Stimulated activated naive CD8-positive, alpha-beta T cell treated with anti-CD3 and anti-CD28 coated beads, Interleukin-15, amount 100 ng/mL, for 72 hours (primary cell): ENCODE measurements at regions not wholly inside any gene's neighbourhood (a gene's known extent, or its start where the extent isn't known, plus 50 kb on each side); places are given as distances from the start of the nearest gene placed in this dataset.
"Not testable (repeated sequence)": the region's sequence is repeated elsewhere in the genome, so short reads cannot be mapped to it uniquely, and the experiment has no call there.

Source experiments
- ATAC-seq: fragments of 150-1000 bp; cut with Tn5 transposase; 2 replicates; pipeline ENCODE4 v1.10.0; 2021; ENCODE audit warnings: mild to moderate bottlenecking, moderate library complexity
- DNase-seq, 2 donors: peaks; one replicate each; pipeline ENCODE4 v3.0.0; 2021 to 2022
- H3K27ac Mint-ChIP-seq, 2 donors: one replicate each; pipeline ENCODE4 v1.8.0; 2022; ENCODE audit warnings: mild to moderate bottlenecking in 2 of 2, mixed read lengths in 2 of 2, moderate library complexity in 2 of 2
- H3K27me3 Mint-ChIP-seq: one replicate; pipeline ENCODE4 v1.8.0; 2022; ENCODE audit warnings: mixed read lengths
- H3K4me1 Mint-ChIP-seq: one replicate; pipeline ENCODE4 v1.8.0; 2022; ENCODE audit warnings: mild to moderate bottlenecking, mixed read lengths
- H3K4me3 Mint-ChIP-seq, 2 donors: one replicate each; pipeline ENCODE4 v1.8.0; 2022; ENCODE audit warnings: mild to moderate bottlenecking in 2 of 2, mixed read lengths in 2 of 2, moderate library complexity in 1 of 2
- H3K9me3 Mint-ChIP-seq, 2 donors: one replicate each; pipeline ENCODE4 v1.8.0; 2022; ENCODE audit warnings: mixed read lengths in 2 of 2

- ATAC-seq, result no peak
- Mint-ChIP-seq H3K27me3 (peaks cover 8% of the 10 kb centered on the region), H3K27ac (no peak overlapping the region)
Measured at GRCh38 chr16:25586826-25587225, 104.9 kb upstream of the HS3ST4 start.

GRCh38 chr16:25585526-25585925 is 106.2 kb upstream of the HS3ST4 start:
- H3K9me3 Mint-ChIP-seq, result no peaks in the 10 kb centered on the region
- H3K4me1 Mint-ChIP-seq, result no peaks in the 10 kb centered on the region
- DNase-seq, result no peak
- no peak overlapping the region for H3K4me3 Mint-ChIP-seq
- ATAC-seq, result no peak
- H3K27ac Mint-ChIP-seq, result no peak overlapping the region
- peaks cover 8% of the 10 kb centered on the region for H3K27me3 Mint-ChIP-seq

More at GRCh38 chr16:25586826-25587225, 104.9 kb upstream of the HS3ST4 start:
- no peaks in the 10 kb centered on the region for H3K4me1 Mint-ChIP-seq
- H3K9me3 Mint-ChIP-seq, result no peaks in the 10 kb centered on the region
- DNase-seq, result no peak
- H3K4me3 Mint-ChIP-seq, result no peak overlapping the region

DNA sequence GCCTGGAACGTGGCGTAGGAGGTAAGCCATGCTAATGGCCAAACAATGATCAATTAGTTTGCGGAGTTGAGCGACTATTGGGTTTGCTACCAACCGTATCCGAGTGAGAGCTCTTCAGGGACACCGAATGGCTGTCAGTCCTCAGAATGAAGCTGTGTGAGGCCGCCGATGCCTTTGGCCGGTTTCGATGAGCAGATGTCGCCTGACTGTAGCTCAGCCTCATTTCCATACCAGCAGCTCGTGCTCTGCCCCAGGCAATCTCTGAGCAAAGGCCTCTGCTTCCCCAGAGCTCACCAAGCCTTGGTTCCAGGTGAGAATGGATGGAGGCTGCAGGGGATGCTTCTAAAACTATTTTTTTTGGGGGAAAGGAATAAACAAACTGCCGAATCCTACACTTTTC is 111.7 kb upstream of the HS3ST4 start:
- Mint-ChIP-seq H3K9me3 (no peaks in the 10 kb centered on the region), H3K4me1 (no peaks in the 10 kb centered on the region), H3K27ac (no peak overlapping the region), H3K4me3 (no peak overlapping the region), H3K27me3 (peaks cover 16% of the 10 kb centered on the region)
- ATAC-seq (no peak), DNase-seq (no peak)

DNA sequence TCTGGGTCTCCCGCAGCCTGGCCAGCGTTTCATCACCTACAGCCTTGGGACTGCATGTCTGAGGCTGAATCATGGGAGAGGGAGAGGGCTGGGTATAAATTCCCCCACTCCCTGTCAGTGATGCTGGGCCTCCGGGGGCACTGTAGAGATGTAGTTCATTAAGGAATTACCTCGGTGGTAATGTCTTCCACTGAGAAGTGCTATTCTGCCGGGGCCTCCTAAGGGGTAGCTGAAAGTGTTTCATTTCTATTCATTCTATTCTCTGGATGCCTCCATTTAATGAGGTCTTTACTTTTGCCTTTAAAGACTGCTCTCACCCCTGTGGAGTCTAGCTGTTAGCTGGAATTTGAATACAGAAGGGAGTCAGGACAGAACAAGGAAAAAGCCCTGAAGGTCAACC is 116.4 kb upstream of the HS3ST4 start:
- Mint-ChIP-seq H3K9me3 (no peaks in the 10 kb centered on the region), H3K4me3 (no peak overlapping the region), H3K4me1 (no peaks in the 10 kb centered on the region), H3K27ac (no peak overlapping the region), H3K27me3 (peaks cover 16% of the 10 kb centered on the region)
- DNase-seq (no peak), ATAC-seq (no peak)

- no peaks in the 10 kb centered on the region for H3K4me1 Mint-ChIP-seq
- H3K9me3 Mint-ChIP-seq, result no peaks in the 10 kb centered on the region
- no peak overlapping the region for H3K27ac Mint-ChIP-seq
- DNase-seq (no peak), ATAC-seq (no peak)
- no peak overlapping the region for H3K4me3 Mint-ChIP-seq
- H3K27me3 Mint-ChIP-seq, result peaks cover 8% of the 10 kb centered on the region
Measured at GRCh38 chr16:25571712-25572111, 120.0 kb upstream of the HS3ST4 start.

DNA sequence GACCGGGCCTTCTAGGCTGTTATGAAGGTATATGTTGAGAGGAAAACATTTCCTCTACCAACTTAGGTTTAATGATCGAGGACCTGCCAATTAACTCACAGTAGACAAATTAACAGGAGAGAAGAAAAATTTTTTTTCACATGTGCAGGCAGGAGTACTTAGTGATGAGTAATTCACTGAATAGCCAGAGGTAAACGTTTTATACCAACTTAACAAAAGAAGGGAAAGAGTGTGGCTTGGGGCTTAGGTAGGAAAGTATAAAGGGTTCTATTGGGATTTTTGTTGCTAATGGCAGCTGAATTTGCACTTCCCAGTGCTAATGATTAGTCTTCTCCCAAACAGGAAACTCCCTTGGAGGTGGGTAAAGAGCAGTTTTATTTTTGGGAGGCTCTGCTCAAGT is 121.6 kb upstream of the HS3ST4 start:
- DNase-seq (no peak), ATAC-seq (no peak)
- Mint-ChIP-seq H3K4me1 (no peaks in the 10 kb centered on the region), H3K27ac (no peak overlapping the region), H3K27me3 (no peaks in the 10 kb centered on the region), H3K4me3 (no peak overlapping the region), H3K9me3 (no peaks in the 10 kb centered on the region)

GRCh38 chr16:25568991-25569390 is 122.8 kb upstream of the HS3ST4 start:
- no peak overlapping the region for H3K27ac Mint-ChIP-seq
- ATAC-seq (no peak), DNase-seq (no peak)
- no peaks in the 10 kb centered on the region for H3K27me3 Mint-ChIP-seq
- H3K4me3 Mint-ChIP-seq, result no peak overlapping the region
- H3K4me1 Mint-ChIP-seq, result no peaks in the 10 kb centered on the region
- no peaks in the 10 kb centered on the region for H3K9me3 Mint-ChIP-seq

DNA sequence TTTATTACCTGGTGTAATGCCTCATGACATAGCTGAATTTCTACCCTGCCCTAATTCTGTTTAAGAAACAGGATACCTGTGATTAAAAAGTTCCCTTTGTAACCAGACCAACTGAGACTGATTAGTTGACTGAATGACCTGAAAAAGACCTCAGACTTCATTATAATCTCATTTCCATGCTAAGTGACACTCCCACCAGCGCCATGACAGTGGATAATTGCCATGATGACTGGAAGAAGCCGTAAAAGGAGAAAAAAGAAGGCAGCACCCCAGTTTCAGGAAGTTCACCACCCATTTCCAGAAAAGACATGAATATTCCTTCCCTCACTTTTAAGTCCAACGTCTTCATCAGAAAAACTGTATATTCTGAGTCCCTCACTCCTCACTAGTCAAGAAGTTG is 125.6 kb upstream of the HS3ST4 start:
- no peak for ATAC-seq
- H3K27ac Mint-ChIP-seq, result no peak overlapping the region
- H3K27me3 Mint-ChIP-seq, result no peaks in the 10 kb centered on the region
- no peak overlapping the region for H3K4me3 Mint-ChIP-seq
- H3K9me3 Mint-ChIP-seq, result peaks cover 4 to 5% of the 10 kb centered on the region in 2 donors
- no peak for DNase-seq
- no peaks in the 10 kb centered on the region for H3K4me1 Mint-ChIP-seq

DNA sequence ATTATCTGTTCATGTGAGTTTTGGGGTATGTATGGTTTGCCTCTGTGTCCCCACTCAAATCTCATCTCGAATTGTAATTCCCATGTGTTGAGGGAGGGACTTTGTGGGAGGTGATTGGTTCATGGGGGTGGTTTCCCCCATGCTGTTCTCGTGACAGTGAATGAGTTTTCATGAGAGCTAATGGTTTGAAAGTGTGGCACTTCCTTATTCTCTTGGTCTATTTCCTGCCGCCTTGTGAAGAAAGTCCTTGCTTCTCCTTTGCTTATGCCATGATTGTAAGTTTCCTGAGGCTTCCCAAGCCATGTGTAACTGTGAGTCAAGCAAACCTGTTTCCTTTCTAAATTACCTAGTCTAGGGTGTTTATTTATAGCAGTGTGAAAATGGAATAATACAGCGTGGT is 128.1 kb upstream of the HS3ST4 start:
- Mint-ChIP-seq H3K4me1 (no peaks in the 10 kb centered on the region), H3K4me3 (no peak overlapping the region), H3K9me3 (peaks cover 19 to 20% of the 10 kb centered on the region in 2 donors), H3K27me3 (no peaks in the 10 kb centered on the region), H3K27ac (no peak overlapping the region)
- DNase-seq (no peak), ATAC-seq (no peak)

DNA sequence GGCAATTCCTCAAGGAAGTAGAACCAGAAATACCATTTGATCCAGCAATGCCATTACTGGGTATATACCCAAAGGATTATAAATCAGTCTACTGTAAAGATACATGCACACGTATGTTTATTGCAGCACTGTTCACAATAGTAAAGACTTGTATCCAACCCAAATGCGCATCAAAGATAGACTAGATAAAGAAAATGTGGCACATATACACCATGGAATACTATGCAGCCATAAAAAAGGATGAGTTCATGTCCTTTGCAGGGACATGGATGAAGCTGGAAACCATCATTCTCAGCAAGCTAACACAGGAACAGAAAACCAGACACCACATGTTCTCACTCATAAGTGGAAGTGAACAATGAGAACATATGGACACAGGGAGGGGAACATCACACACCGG is 130.0 kb upstream of the HS3ST4 start:
- not testable (repeated sequence) for H3K4me3 Mint-ChIP-seq, H3K27me3 Mint-ChIP-seq, DNase-seq, H3K4me1 Mint-ChIP-seq, H3K27ac Mint-ChIP-seq, ATAC-seq
- H3K9me3 Mint-ChIP-seq, result peaks cover 25 to 28% of the 10 kb centered on the region in 2 donors

DNA sequence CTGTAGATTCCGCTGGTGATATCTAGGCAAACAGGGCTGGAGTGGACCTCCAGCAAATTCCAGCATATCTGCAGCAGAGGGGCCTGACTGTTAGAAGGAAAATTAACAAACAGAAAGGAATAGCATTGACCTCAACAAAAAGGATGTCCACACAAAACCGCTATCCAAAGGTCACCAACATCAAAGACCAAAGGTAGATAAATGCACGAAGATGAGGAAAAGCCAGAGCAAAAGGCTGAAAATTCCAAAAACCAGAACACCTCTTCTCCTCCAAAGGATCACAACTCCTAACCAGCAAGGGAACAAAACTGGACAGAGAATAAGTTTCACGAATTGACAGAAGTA is 134.8 kb upstream of the HS3ST4 start:
- H3K4me1 Mint-ChIP-seq, ATAC-seq, DNase-seq, H3K4me3 Mint-ChIP-seq, H3K27me3 Mint-ChIP-seq: not testable (repeated sequence)
- Mint-ChIP-seq H3K27ac (peak overlapping the region in 1 of 2 donors; percentile 54), H3K9me3 (peaks cover 25 to 35% of the 10 kb centered on the region in 2 donors)

DNA sequence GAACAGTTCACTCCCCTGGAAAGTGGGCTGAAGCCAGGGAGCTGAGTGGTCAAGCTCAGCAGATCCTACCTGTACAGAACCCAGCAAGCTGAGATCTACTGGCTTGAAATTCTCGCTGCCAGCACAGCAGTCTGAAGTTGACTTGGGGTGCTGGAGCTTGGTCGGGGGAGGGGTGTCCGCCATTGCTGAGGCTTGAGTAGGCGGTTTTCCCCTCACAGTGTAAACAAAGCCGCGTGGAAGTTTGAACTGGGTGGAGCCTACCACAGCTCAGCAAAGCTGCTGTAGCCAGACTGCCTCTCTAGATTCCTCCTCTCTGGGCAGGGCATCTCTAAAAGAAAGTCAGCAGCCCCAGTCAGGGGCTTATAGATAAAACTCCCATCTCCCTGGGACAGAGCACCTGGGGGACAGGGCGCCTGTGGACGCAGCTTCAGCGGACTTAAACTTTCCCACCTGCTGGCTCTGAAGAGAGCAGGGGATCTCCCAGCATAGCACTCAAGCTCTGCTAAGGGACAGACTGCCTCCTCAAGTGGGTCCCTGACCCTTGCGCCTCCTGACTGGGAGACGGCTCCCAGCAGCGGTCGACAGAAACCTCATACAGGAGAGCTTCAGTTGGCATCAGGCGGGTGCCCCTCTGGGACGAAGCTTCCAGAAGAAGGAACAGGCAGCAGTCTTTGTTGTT is 135.3 kb upstream of the HS3ST4 start:
- not testable (repeated sequence) for ATAC-seq, H3K27me3 Mint-ChIP-seq, DNase-seq, H3K4me1 Mint-ChIP-seq, H3K4me3 Mint-ChIP-seq
- peak overlapping the region in 1 of 2 donors; percentile 54 for H3K27ac Mint-ChIP-seq
- H3K9me3 Mint-ChIP-seq, result peaks cover 24 to 32% of the 10 kb centered on the region in 2 donors

DNA sequence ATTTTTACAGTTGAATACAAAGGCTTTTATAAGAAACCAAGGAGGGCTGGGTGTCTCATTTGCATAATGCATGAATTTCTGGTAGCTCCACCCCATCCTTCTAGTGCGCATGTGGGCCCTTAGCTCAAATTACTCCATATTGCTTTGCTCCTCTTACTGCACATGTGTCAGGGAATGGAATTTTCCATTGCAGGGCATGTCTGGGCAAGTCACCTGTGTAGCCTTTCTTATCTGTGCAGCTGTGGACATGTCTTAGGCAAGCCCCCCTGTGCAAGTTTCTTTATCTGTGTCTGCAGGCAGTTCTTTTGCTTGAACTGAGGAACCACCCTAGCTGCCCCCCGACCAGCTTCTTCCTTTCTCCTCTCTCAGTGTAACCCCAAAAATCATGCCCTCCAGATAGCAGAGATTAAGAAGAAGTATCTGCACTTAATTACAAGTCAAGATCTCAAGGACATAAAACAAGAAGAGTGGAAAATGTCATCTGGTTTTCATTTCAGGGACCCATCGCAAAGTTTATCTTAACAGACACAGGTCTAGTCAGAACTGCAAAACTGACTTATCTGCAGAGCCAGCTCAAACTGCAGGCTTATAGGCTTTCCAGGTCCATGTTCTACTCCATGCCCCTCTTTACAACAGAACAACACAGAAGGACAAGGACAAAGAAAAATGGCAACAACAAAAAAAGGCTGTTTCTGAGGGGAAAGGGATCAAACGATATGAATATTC is 137.9 kb upstream of the HS3ST4 start:
- Mint-ChIP-seq H3K27ac (peak overlapping the region; percentile 50 to 64), H3K4me1 (peaks cover 6% of the 10 kb centered on the region), H3K27me3 (peaks cover 10% of the 10 kb centered on the region), H3K9me3 (peaks cover 6 to 25% of the 10 kb centered on the region in 2 donors), H3K4me3 (no peak overlapping the region)
- DNase-seq (no peak), ATAC-seq (no peak)

- ATAC-seq, result no peak
- H3K27me3 Mint-ChIP-seq, result peaks cover 9% of the 10 kb centered on the region
- peaks cover 0 to 14% of the 10 kb centered on the region in 2 donors for H3K9me3 Mint-ChIP-seq
- peaks cover 6% of the 10 kb centered on the region for H3K4me1 Mint-ChIP-seq
- H3K27ac Mint-ChIP-seq, result no peak overlapping the region
- H3K4me3 Mint-ChIP-seq, result no peak overlapping the region
- DNase-seq, result no peak
Measured at GRCh38 chr16:25550647-25551046, 141.1 kb upstream of the HS3ST4 start.

- H3K9me3 Mint-ChIP-seq, result peaks cover 0 to 7% of the 10 kb centered on the region in 2 donors
- no peak for DNase-seq
- peaks cover 5% of the 10 kb centered on the region for H3K27me3 Mint-ChIP-seq
- no peak overlapping the region for H3K4me3 Mint-ChIP-seq
- H3K27ac Mint-ChIP-seq, result no peak overlapping the region
- ATAC-seq, result no peak
- H3K4me1 Mint-ChIP-seq, result no peaks in the 10 kb centered on the region
Measured at GRCh38 chr16:25546791-25547190, 145.0 kb upstream of the HS3ST4 start.

DNA sequence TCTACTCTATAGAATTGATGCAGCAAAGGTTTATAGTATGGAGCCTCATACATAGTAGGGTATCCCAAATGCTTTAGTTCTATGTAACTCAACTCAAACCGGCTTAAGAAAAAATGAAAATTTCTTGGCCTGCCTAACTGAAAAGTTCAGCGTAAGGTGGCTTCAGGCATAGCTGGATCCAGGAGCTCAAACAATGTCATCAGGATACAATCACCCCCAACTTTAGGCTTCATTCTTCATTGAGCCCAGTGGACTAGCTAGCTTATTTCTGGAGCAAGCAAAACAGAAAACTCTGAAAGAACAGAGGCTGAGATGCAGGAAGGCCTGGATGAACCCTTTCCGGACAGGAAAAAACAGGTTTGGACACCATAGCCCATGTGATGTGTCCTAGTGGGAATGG is 147.5 kb upstream of the HS3ST4 start:
- peaks cover 21% of the 10 kb centered on the region for H3K27me3 Mint-ChIP-seq
- no peaks in the 10 kb centered on the region for H3K9me3 Mint-ChIP-seq
- ATAC-seq (no peak), DNase-seq (no peak)
- no peak overlapping the region for H3K27ac Mint-ChIP-seq
- H3K4me1 Mint-ChIP-seq, result no peaks in the 10 kb centered on the region
- no peak overlapping the region for H3K4me3 Mint-ChIP-seq
